ENCODE measurements at regions not wholly inside any gene's neighbourhood (a gene's known extent, or its start where the extent isn't known, plus 50 kb on each side); places are given as distances from the start of the nearest gene placed in this dataset.

- H3K27ac ChIP-seq, result no peak overlapping the region
- TF ChIP-seq CTCF (conservative IDR thresholded peaks at IDR 0.05), result no peak
Observed at GRCh38 chrX:40314070-40314469, 216.3 kb upstream of the BCOR start.

GRCh38 chrX:40313269-40313668 is 215.5 kb upstream of the BCOR start:
- no peak overlapping the region for H3K27ac ChIP-seq
- TF ChIP-seq CTCF (conservative IDR thresholded peaks at IDR 0.05), result no peak

GRCh38 chrX:40310447-40310846 is 212.7 kb upstream of the BCOR start:
- no peak for TF ChIP-seq CTCF (conservative IDR thresholded peaks at IDR 0.05)
- no peak overlapping the region for H3K27ac ChIP-seq

- no peak overlapping the region for H3K27ac ChIP-seq
- TF ChIP-seq CTCF (conservative IDR thresholded peaks at IDR 0.05), result no peak
Observed at GRCh38 chrX:40310016-40310415, 212.3 kb upstream of the BCOR start.

- TF ChIP-seq CTCF (conservative IDR thresholded peaks at IDR 0.05), result no peak
Observed at GRCh38 chrX:40307871-40308270, 210.1 kb upstream of the BCOR start.

GRCh38 chrX:40304115-40304514 is 206.4 kb upstream of the BCOR start:
- TF ChIP-seq CTCF (conservative IDR thresholded peaks at IDR 0.05), result no peak
- no peak overlapping the region for H3K27ac ChIP-seq

More at GRCh38 chrX:40307871-40308270, 210.1 kb upstream of the BCOR start:
- no peak overlapping the region for H3K27ac ChIP-seq

- H3K27ac ChIP-seq, result no peak overlapping the region
- no peak for TF ChIP-seq CTCF (conservative IDR thresholded peaks at IDR 0.05)
Observed at GRCh38 chrX:40303256-40304077, 205.7 kb upstream of the BCOR start.

All from VCaP (cell line).